GM18861 (cell line): ENCODE measurements at regions not wholly inside any gene's neighbourhood (a gene's known extent, or its start where the extent isn't known, plus 50 kb on each side); places are given as distances from the start of the nearest gene placed in this dataset.

Source experiments
- ATAC-seq: cut with Tn5 transposase; IDR thresholded peaks from one replicate; pipeline ENCODE4 v1.9.1; 2021; ENCODE audit not compliant: unreplicated experiment

DNA sequence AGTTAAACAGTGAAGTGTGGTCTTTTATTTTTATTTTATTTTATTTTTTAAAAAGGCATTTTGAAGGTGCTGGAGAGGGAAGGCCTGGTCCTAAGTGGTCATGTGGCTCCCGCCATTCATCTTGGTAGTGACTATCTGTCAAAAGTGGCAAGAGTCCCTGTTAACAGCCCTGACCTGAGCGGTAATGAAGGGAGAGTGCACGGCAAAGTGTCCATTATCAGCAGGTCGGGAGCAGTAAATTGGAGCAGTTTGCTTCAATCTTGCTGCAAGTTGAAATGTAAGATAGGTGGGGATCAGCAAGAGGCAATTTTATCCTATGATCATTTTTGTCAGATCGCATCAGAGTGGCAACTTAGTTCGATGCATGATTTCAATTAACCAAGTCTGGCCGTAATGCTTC is 227.4 kb upstream of the SP4 start:
- no peak for ATAC-seq

DNA sequence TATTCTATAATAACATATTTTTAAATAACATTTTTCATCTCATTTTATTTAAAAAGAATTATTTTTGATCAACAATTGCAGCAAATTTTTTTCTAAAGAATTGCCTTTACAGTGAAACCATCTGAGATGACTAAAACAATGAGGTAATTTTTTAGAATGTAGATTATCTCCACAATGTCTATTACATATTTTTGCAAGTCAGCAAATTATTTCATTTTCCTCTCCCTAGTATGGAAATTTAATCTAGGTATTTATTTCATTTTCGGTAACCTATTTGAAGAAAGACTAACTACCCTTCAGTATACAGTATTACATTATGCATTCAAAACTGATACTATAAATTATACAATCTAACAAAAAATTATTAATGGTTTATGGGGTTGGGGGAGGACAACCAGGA is 213.2 kb upstream of the SP4 start:
- ATAC-seq: no peak

DNA sequence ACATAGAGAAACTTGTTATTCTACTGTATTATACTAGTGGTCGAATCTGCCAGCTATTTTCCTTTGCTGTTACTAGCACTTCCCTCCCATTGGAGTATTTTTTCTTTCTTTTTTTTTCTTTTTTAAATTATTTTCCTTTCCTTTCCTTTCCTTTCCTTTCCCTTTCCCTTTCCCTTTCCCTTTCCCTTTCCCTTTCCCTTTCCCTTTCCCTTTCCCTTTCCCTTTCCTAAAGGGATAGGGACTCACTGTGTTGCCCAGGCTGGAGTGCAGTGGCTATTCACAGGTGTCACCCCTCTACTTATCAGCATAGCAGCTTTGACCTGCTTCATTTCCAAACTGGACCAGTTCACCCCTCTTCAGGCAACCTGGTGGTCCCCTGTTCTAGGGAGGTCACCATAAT is 212.6 kb upstream of the SP4 start:
- no peak for ATAC-seq

DNA sequence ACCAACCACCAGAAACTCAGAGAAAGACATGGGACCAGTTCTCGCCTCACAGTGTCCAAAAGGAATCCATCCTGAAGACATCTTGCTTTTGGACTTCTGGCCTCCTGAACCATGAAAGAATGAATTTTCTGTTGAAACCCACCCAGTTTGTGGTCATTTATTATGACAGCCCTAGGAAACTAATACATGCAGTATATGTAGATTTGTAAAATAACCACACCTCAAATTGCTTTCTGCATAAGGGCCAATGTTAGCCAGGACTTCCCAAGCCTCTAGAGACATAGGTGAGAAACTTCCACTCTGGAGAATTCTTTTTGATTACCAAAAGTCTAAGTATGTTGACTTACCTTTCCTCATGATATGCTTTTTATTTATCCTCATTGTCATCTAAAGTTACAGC is 210.5 kb upstream of the SP4 start:
- ATAC-seq: no peak

DNA sequence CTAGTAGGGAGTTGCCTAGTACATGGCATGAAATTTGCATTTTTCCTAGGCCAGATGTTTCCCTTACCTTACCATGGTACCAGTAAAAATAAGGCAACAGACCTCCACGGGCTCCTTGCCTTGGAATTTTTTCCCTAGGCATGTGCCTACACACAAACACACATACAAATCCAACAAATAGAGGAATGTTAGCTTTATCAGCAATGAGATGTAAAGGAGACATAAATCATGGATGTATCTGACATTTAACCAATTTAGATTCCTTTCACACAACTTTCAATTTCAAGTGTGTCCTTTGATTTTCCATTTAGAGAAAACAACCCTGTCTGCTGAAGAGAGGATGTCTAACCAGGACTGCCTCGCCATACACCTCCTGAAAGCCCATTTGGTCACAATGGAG is 209.7 kb upstream of the SP4 start:
- ATAC-seq: no peak

DNA sequence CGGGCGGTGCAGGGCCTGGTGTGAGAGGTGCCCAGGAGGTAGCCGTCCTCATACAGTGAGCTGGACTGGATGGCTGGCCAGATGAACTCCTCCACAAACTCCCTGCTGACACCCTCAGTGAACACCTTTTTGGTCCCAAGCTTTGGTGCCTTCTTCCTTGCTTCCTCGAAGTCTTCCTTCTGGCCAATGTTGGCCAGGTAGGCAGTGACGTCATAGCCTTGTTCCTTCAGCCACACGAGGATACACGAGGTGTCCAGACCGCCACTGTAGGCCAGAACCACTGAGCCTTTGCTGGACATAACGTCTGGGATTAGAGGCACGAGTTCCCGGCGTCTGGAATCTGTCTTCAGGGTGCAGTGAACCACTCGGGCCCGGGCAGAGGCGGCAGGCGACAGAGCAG is 206.8 kb upstream of the SP4 start:
- no peak for ATAC-seq

DNA sequence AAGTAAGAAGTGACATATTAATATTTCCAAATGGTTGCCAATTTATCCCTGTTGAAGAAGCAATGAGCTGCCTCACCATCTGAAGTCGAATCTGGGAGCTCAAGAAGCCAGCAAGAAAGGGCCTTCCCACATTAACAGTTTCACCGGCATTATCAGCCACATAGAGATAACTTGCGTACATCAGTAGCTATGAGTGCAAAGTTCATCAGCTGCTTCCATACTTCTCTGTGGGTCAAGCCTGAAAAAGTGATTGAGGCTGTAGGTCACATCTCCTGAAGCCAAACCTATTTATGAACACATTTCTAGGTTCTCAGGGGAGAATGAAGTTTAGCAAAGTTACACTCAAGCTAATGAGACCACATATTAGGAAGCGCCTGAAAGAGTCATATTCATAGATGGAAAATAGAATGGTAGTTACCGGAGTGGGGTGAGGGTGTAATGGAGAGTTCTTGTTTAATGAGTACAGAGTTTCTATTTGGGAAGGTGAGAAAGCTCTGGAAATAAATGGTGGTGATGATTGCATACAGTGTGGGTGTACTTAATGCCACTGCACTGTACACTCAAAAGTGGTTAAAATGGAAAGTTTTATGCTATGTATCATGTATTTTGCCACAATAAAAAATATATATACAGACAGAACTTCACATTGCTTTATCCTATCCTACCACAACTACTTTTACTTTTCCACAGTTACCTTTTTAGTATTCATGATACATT is 189.3 kb upstream of the SP4 start:
- no peak for ATAC-seq

DNA sequence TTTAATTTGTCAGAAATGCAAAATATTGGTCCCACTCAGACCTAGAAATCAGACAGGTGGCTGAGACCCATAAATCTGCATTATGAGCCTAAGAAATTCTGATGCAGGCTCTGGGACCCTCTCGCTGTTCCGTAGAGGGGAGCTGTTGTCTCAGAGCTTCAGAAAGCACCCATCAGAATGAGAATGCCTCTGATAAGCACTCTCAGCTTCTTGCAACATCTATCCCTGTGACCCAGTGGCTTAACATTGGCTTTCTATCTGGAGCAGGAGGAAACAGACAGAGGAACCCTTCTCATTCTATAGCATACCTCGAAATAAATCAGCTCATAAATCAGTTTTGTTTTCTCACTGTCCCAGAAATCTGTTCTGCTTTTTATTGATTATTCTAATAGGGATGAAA is 184.6 kb upstream of the SP4 start:
- ATAC-seq: no peak

DNA sequence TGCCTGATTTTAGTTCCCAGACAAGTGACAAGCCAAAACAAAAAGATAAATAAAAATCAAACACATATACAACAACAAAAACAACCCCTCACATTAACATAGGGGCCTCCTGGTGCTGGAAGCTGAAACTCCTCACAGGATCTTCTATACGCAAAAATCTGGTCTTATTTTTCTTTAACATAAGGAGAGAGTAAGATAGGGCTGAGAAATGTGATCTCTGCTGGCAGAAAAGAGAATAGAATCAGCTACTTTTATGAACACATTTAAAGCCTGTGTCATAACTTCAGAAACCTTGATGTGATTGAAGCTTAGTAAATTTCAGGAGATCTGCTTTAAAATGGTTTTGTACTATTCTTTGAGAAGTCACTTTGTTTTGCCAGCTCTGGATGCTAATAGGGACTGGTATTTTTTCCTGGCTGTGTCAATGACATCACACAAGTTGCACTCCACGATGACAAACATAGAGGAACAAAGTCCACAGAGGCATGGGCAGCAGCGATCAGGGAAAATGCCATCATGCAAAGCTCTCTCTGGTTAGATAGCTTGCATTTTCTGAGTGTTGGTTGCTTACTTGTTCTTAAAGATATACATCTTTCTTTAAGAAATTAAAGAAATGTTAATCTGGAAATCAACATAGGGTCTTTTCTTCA is 176.6 kb upstream of the SP4 start:
- ATAC-seq: no peak

DNA sequence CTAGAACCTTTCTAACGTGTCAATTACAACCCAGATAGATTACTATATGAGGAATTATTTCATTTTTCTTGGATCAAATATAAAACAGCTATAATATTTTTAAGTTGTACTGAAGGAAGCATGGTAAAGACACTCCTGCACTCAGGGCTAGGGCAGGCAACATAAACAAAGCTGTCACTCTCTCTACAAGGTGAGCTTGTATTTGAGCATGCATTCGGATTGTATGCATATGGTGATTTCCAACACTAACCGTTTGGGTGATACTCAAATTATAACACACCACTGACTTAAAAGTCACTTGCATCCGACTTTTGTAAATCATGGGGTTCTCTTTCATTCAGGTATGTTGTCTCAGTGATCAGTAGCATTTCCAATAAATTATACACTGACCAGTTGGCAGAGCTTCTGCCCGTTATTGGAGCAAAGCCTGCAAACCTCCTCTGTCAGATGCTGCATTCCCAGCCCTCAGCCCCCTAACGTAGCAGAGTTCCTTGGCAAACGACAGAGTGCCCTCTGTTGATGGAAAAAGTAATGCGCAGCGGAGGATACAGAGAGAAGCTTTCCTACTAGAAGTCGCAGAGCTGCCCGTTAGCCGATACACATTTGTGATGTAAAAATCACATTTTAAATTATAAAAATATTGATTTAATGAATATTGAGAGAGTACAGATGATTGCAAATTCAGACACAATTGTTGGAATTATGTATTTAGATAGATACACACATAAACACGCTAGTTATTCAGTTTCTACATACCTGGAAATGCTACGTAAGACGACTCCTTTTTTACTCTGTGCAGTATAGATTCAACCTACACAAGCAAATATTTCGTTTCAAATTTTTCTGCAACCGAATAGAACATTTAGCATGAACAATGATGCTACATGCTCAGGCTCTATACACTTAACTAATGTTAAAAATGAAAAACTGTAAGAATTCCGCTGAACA is 173.9 kb upstream of the SP4 start:
- no peak for ATAC-seq

DNA sequence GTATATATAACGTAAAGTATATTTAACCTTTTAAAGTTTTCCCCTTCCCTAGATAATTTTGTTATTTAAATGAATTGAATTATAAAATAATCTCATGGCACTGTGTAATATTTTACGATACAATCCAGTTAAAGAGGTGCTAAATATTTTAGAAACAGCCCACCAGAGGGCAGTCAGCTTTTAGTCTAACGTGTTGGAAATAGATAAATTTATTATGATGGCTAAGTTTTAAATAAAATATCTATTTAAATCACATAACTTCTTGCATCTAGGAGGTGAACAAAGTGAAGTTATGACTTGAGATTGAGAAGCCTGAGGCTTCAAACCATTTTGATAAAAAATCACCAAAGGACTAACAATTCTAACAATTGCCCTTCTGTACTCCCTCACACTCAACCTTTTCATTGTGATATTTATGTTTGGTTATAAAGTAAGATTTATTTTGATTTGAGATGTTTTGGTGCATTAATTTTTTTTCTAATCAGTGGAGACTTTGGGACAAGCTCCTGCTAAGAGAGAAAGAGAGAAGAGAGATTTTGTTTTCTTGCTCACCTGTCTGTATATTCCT is 171.5 kb upstream of the SP4 start:
- ATAC-seq: no peak

DNA sequence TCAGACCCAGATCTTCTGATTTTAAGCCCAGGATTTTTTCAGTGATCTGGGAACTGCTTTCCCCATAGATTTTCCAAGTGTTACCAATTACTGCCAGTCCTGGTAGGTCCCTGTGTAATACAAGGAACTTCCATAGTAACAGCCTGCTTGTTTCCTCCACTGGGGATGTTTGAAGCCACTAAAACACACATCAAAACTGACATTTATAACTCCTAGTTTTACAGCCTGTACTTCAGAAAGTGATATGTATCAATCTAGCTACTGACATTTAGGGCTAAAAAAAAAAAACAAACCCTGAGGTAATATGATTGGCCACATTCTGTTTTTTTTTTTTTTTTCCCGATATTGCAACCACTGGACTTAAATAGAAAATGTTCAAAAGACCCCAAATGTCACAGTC is 166.9 kb upstream of the SP4 start:
- no peak for ATAC-seq

DNA sequence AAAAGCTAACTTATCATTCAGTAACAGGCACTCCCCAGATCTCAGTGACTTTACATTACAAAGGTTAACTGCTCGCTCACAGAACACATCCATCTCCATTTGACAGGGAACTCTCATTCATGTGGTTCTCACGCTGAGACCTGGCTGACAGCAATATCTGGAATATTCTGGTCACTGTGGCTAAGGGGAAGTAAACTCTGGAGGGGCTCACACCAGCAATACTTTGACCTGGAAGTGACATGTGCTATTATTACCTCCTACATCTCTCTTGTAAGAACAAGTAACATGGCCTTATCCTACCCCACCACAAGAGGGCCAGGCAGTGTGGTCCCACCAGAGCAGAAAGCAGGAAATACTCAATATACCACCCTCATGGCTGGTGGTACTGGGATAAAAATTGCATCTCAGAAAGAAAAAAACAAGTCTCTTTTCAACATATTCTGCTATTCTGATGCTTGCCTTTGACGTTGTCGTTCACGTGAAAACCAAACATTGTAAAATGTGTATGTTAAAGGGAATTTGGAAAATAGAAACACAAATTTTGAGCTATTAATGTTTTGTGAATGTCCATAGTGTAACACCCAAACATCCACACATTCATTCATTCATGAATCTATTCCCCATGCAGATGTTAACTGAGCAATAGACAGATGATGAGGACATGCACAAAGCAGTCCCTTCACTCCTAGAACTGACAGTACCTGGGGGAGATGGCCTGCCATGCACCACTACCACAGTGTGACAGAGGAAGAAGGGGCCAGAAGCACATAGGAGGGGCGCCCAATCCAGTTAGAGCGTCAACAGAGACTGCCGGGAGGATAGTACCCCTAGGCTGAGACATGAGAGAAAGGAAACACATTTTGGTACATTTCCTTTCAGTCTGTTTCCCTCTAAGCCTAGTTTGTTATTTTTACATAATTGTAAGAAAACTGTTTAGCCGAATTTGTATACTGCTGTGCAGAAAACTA is 166.0 kb upstream of the SP4 start:
- ATAC-seq: peak; percentile 74

DNA sequence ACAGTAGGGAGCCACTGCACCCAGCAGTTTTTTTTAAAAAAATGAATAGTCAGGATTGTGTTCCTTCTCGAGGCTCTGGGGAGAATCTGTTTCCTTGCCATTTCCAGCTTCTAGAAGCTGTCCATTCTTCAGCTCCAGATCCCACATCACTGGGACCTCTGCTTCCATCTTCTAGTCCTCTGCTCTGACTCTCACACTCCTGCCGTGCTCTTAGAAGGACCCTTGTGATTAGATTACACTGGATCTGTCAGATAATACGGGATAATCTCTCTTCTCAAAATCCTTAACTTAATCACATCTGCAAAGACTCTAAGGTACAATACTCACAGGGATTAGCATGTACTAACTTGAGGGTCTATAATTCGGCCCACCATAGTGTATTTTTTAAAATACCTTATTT is 158.9 kb upstream of the SP4 start:
- ATAC-seq: no peak

DNA sequence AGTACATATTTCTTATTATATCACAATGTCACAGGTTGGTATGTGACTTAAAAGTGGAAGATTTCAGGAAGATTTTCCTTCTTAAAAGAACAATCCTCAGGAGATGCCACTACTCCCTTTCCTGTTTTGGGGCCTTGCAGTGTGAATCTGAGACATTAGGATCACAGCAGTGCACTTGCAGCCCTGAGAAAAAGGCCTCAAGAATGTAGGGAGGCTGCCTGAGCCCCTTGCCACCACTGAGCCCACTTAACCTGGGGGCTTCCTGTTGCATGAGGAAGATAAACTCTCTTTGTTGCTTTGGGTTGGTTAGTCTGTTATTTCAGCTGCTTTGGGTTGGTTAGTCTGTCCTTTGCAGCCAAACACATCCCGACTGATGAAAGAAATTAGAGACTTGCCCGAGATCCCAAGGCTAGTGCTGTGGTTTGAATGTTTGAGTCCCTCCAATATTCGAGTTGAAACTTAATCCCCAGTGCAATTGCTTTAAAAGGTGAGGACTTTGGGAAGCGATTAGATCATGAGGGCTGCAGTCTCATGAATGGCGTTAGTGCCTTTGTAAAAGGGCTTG is 151.3 kb upstream of the SP4 start:
- ATAC-seq: no peak

DNA sequence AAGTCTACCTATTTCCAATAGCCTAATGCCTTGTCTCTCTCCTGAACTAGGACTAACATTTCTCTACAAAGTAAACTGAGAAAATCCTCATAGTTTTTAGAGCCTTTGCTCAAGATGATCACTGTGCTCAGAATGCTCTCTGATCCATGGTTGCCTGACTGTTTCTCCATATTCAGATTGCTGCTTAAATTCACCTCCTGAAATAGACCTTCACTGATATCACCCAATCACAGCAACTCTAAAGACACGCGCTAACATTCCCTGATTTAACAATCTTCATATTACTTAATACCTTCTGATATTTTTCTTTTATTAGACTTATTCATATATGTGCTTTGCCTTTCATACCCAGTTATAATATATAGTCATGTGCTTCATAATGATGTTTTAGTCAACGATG is 148.9 kb upstream of the SP4 start:
- ATAC-seq: no peak

DNA sequence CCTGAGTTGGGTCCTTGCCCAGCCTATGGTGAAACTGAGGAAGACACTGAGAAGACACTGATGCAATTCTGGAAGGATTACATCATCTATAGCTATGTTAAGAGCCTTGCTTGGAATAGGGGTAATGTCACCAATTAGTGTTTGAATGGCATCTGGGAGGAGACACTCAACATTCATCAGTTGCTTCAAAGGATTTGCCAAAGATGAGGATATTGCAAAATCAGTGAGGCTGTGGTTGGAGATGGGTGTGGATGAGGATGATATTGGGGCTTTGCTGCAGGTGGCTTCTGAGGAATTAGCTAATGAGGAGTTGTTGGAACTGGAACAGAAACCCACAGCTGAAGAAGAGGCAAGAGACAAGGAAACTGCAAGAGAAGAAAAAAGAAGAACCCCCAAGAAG is 146.7 kb upstream of the SP4 start:
- no peak for ATAC-seq

DNA sequence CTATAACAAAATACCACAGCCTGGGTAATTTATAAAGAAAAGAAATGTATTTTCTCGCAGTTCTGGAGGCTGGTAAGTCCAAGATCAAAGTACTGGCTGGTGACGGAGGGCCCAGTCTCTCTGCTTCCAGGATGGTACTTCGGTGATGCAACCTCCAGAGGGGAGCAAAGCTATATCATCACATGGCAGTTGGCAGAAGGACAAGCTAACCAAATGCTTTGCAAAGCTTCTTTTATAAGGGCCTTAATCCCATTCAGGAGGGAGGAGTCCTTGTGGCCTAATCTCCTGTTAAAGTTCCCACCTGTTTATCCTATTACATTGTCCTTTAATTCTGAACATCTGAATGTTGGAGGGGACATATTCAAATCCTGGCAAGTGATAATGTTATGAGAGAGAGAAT is 134.1 kb upstream of the SP4 start:
- no peak for ATAC-seq

DNA sequence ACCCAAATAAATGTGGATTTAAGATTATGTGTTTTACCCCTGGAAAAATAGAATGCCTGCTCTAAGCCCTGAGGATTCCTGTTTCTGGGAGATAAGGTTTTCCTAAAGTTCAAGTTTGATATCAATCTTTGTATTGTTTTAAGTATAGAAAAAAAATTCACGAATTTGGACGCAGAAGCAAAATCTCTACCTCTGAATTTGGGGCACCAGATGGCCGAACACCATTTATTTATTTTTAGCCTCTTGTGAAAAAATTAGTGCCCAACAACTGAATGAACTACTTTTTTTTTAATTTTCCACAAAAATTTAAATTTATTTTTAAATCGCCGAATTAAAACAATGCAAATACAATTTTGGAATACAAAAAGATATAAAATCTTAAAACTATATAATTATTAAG is 128.1 kb upstream of the SP4 start:
- no peak for ATAC-seq

DNA sequence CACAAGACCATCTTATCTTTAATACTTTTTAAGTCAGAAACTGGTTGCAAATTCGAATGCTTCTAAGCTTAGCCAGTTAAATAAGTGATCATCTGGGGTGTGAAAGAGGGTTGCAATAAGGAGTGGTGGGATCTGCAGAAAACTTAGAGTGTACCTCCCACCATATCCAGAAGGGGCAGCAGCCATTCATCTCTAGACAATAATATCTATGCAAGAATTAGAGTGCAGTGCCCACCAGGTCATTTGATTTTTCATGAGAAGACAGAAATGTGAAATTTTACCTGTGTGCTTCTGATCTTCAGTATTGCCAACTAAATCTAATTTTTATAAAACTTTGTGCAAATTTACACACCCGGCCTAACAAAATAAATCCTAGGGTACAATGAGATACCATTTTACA is 127.2 kb upstream of the SP4 start:
- no peak for ATAC-seq
